T-cell (primary cell): ENCODE measurements at regions not wholly inside any gene's neighbourhood (a gene's known extent, or its start where the extent isn't known, plus 50 kb on each side); places are given as distances from the start of the nearest gene placed in this dataset.

ENCODE experiments used
- ATAC-seq, 4 experiments: fragments of 200-7000 bp in 3 of 4; fragments of 150-1000 bp in 1 of 4; cut with Tn5 transposase; replicated peaks in 1 of 4; 1 replicate in 3 of 4; 2 replicates in 1 of 4; pipeline ENCODE4 v1.10.0; 2021; ENCODE audit warnings: moderate library complexity in 3 of 4, mild to moderate bottlenecking in 2 of 4, moderate number of reproducible peaks in 1 of 4
- CTCF ChIA-PET, 2 donors: fragments of 300-600 bp; sonication (Branson Sonifier 250); formaldehyde crosslinking; loops; one replicate each; lab custom pipeline; 2022; ENCODE audit warnings: antibody characterized with exemption in 2 of 2; lab: Charles Lee
- POLR2A ChIA-PET, 2 donors: fragments of 300-600 bp; sonication (Branson Sonifier 250); formaldehyde crosslinking; loops; one replicate each; lab custom pipeline; 2022; ENCODE audit warnings: antibody characterized with exemption in 2 of 2; lab: Charles Lee
- DNase-seq, 35 experiments: peaks; one replicate each; pipeline versions ENCODE4 v3.0.0 to v3.0.0-alpha.2; 2013 to 2023
- H3K27ac ChIP-seq: one replicate; pipeline ENCODE4 v1.5.1; 2013; ENCODE audit warnings: low read length
- H3K27me3 ChIP-seq, 2 experiments: replicated peaks in 1 of 2; 1 replicate in 1 of 2; 2 replicates in 1 of 2; pipeline versions ENCODE4 v1.6.1 to v1.7.0; 2013; ENCODE audit warnings: low read length in 1 of 2, mixed read lengths in 1 of 2; ENCODE audit not compliant: control insufficient read depth in 2 of 2, insufficient read depth in 2 of 2; ENCODE audit errors: extremely low read depth in 1 of 2
- H3K36me3 ChIP-seq, 2 donors: 1 replicate in 1 of 2; 2 replicates in 1 of 2; pipeline versions ENCODE4 v1.6.1 to v1.7.0; 2013; ENCODE audit warnings: low read length in 1 of 2; ENCODE audit not compliant: control insufficient read depth in 2 of 2, insufficient read depth in 1 of 2; ENCODE audit errors: extremely low read depth in 1 of 2
- H3K4me1 ChIP-seq, 2 experiments: 1 replicate in 1 of 2; 2 replicates in 1 of 2; pipeline versions ENCODE4 v1.6.1 to v1.7.0; 2013; ENCODE audit warnings: low read length in 2 of 2, mixed read lengths in 1 of 2; ENCODE audit not compliant: insufficient read depth in 2 of 2, control insufficient read depth in 1 of 2; ENCODE audit errors: extremely low read depth in 1 of 2
- H3K4me3 ChIP-seq, 2 donors: 1 replicate in 1 of 2; 2 replicates in 1 of 2; pipeline versions ENCODE4 v1.5.1 to v1.7.0; 2013; ENCODE audit warnings: mild to moderate bottlenecking in 2 of 2, low read length in 1 of 2, moderate library complexity in 1 of 2; ENCODE audit not compliant: control insufficient read depth in 1 of 2; ENCODE audit errors: extremely low read depth in 1 of 2
- H3K9me3 ChIP-seq: 2 replicates; pipeline ENCODE4 v1.7.0; 2013
- H3K27ac Mint-ChIP-seq, 2 donors: one replicate each; pipeline ENCODE4 v1.8.0; 2020 to 2021; ENCODE audit warnings: mild to moderate bottlenecking in 2 of 2, mixed read lengths in 2 of 2
- H3K27me3 Mint-ChIP-seq, 2 donors: one replicate each; pipeline ENCODE4 v1.8.0; 2021 to 2022; ENCODE audit warnings: mixed read lengths in 2 of 2
- H3K36me3 Mint-ChIP-seq: one replicate; pipeline ENCODE4 v1.8.0; 2021; ENCODE audit warnings: mixed read lengths
- H3K4me1 Mint-ChIP-seq, 3 donors: one replicate each; pipeline ENCODE4 v1.8.0; 2020 to 2022; ENCODE audit warnings: mixed read lengths in 3 of 3, mild to moderate bottlenecking in 1 of 3
- H3K4me3 Mint-ChIP-seq, 3 donors: one replicate each; pipeline ENCODE4 v1.8.0; 2020 to 2022; ENCODE audit warnings: mild to moderate bottlenecking in 3 of 3, mixed read lengths in 3 of 3, moderate library complexity in 3 of 3
- H3K9me3 Mint-ChIP-seq, 3 donors: one replicate each; pipeline ENCODE4 v1.8.0; 2020 to 2022; ENCODE audit warnings: mixed read lengths in 3 of 3
- WGBS: methylation state at CpG from one replicate; pipeline ENCODE4 v1.1.5; 2013; ENCODE audit warnings: missing lambda C conversion rate; ENCODE audit not compliant: insufficient coverage; 5-methylcytosine and 5-hydroxymethylcytosine counted together

DNA sequence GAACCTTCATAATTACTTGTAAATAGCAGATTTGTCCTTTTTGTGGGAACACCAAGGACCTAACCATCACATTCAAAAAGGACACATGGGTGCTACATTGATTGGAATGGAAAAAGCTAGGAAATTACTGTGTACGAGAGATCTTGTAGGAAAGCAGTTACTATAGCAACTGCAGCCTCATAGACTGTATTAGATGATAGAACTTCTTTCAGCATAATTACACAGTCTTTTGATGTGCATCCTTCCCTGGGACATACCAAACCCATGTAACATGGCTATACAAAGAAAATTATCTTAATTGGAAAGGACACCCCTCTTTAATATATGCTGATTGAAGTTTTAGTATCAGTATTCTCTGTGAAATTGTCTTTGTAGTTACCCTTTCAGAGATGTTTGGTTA is 130.7 kb upstream of the CTSO start:
- Mint-ChIP-seq H3K4me3 (no peak overlapping the region), H3K27ac (no peak overlapping the region), H3K27me3 (peaks cover 0 to 4% of the 10 kb centered on the region in 2 donors), H3K9me3 (peaks cover 0 to 4% (median 2%) of the 10 kb centered on the region in 3 donors), H3K36me3 (no peaks in the 10 kb centered on the region), H3K4me1 (no peaks in the 10 kb centered on the region)
- ATAC-seq: no peak
- WGBS: no CpG with 5 or more reads among the region's 1 CpG
- CTCF ChIA-PET: no interaction called here
- Histone ChIP-seq H3K27ac (no peak overlapping the region), H3K27me3 (no peaks in the 10 kb centered on the region), H3K4me3 (no peak overlapping the region), H3K36me3 (no peaks in the 10 kb centered on the region), H3K9me3 (no peaks in the 10 kb centered on the region), H3K4me1 (no peaks in the 10 kb centered on the region)
- POLR2A ChIA-PET: no interaction called here
- DNase-seq: no peak

DNA sequence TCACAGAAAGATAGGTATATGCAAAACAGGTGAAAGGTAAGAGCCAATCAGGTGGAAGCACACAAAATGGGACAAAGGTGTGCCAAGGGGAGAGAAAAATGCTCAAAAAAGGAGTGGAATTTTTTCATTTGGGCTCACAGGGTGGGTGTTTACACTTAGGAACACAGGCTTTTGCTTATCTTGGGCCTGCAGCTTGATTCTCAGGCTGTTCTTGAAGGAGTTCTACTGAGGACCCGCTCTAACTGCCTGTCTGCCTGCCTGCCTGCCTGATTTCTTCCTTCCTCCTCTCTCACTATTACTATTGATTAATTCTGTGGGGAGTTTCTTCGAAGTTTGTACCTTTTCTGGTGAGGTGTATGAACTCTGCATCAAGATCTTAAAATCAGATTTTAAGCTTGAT is 120.3 kb upstream of the CTSO start:
- no peak overlapping the region for H3K27ac Mint-ChIP-seq
- DNase-seq: no peak
- no peaks in the 10 kb centered on the region for H3K27me3 Mint-ChIP-seq
- Histone ChIP-seq H3K4me3 (no peak overlapping the region), H3K36me3 (no peaks in the 10 kb centered on the region), H3K9me3 (no peaks in the 10 kb centered on the region), H3K27me3 (no peaks in the 10 kb centered on the region), H3K4me1 (no peaks in the 10 kb centered on the region), H3K27ac (no peak overlapping the region)
- no peak overlapping the region for H3K4me3 Mint-ChIP-seq
- ChIA-PET CTCF (no interaction called here), POLR2A (no interaction called here)
- no CpG with 5 or more reads among the region's 2 CpGs for WGBS
- no peaks in the 10 kb centered on the region for H3K36me3 Mint-ChIP-seq
- no peak for ATAC-seq
- H3K4me1 Mint-ChIP-seq: no peaks in the 10 kb centered on the region
- peaks cover 0 to 8% (median 3%) of the 10 kb centered on the region in 3 donors for H3K9me3 Mint-ChIP-seq

GRCh38 chr4:156060661-156061060 is 107.0 kb upstream of the CTSO start:
- Histone ChIP-seq H3K9me3 (no peaks in the 10 kb centered on the region), H3K36me3 (no peaks in the 10 kb centered on the region), H3K27me3 (no peaks in the 10 kb centered on the region), H3K4me3 (no peak overlapping the region), H3K27ac (no peak overlapping the region), H3K4me1 (no peaks in the 10 kb centered on the region)
- POLR2A ChIA-PET: no interaction called here
- WGBS: no CpG with 5 or more reads among the region's 3 CpGs
- no peaks in the 10 kb centered on the region for H3K4me1 Mint-ChIP-seq
- H3K4me3 Mint-ChIP-seq: no peak overlapping the region
- no peak overlapping the region for H3K27ac Mint-ChIP-seq
- H3K9me3 Mint-ChIP-seq: peaks cover 0 to 2% (median 0%) of the 10 kb centered on the region in 3 donors
- CTCF ChIA-PET: no interaction called here
- DNase-seq (no peak), ATAC-seq (no peak)
- H3K27me3 Mint-ChIP-seq: no peaks in the 10 kb centered on the region
- no peaks in the 10 kb centered on the region for H3K36me3 Mint-ChIP-seq

DNA sequence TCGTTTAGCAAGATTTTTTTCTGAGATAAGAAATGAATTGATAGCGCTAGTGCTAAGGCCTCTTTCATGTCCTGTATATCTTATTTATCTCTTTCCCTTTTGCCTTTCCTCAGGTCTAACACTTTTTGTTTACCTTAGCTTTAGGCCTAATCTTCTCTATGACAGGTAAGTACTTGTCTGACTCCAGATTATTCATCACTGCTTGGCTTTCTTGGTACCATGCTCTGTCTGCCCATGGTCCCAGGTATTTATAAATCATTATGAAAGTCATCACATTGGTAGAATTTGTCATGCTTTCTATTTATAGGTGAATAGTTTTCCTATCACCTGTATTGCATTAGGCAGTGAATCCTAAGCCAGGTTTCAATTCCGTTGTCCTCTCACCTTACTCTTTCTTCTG is 99.5 kb upstream of the CTSO start:
- Histone ChIP-seq H3K4me3 (no peak overlapping the region), H3K36me3 (no peaks in the 10 kb centered on the region), H3K27me3 (no peaks in the 10 kb centered on the region), H3K9me3 (no peaks in the 10 kb centered on the region), H3K27ac (no peak overlapping the region), H3K4me1 (no peaks in the 10 kb centered on the region)
- Mint-ChIP-seq H3K4me3 (no peak overlapping the region), H3K27me3 (no peaks in the 10 kb centered on the region), H3K27ac (no peak overlapping the region), H3K36me3 (no peaks in the 10 kb centered on the region), H3K4me1 (no peaks in the 10 kb centered on the region), H3K9me3 (peaks cover 0 to 5% (median 0%) of the 10 kb centered on the region in 3 donors)
- DNase-seq: no peak
- WGBS: no CpG with 5 or more reads among the region's 3 CpGs
- ChIA-PET CTCF (no interaction called here), POLR2A (no interaction called here)
- ATAC-seq: no peak

DNA sequence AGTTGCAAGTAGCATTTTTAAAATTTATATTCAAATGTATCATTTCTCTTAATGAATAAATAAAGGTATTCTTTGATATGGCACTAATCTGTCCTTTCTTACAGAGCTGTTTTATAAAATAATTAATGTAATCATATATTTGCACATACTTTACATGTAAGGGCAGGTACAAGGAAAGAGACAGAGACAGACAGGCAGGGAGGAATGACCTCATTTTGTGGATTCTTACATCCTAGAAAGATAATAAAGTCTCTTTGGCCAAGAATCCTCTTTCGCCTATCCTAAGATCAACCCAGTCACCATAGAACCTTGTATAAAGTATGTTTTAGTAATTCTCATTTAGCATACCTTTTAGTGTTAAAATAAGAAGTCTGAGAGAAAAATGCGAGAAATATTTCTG is 98.5 kb upstream of the CTSO start:
- no peak overlapping the region for H3K4me3 Mint-ChIP-seq
- no peak for ATAC-seq
- H3K27ac Mint-ChIP-seq: no peak overlapping the region
- H3K9me3 Mint-ChIP-seq: peaks cover 0 to 5% (median 0%) of the 10 kb centered on the region in 3 donors
- no peaks in the 10 kb centered on the region for H3K36me3 Mint-ChIP-seq
- POLR2A ChIA-PET: no interaction called here
- no CpG with 5 or more reads among the region's 2 CpGs for WGBS
- H3K9me3 ChIP-seq: no peaks in the 10 kb centered on the region
- H3K27ac ChIP-seq: no peak overlapping the region
- no peaks in the 10 kb centered on the region for H3K27me3 Mint-ChIP-seq
- no peaks in the 10 kb centered on the region for H3K4me1 ChIP-seq
- no peaks in the 10 kb centered on the region for H3K4me1 Mint-ChIP-seq
- no peaks in the 10 kb centered on the region for H3K36me3 ChIP-seq
- no peak overlapping the region for H3K4me3 ChIP-seq
- DNase-seq: no peak
- CTCF ChIA-PET: no interaction called here
- H3K27me3 ChIP-seq: no peaks in the 10 kb centered on the region

GRCh38 chr4:156038772-156039171 is 85.1 kb upstream of the CTSO start:
- H3K4me1 ChIP-seq: no peaks in the 10 kb centered on the region
- H3K36me3 Mint-ChIP-seq: no peaks in the 10 kb centered on the region
- no peaks in the 10 kb centered on the region for H3K4me1 Mint-ChIP-seq

GRCh38 chr4:156036496-156036895 is 82.8 kb upstream of the CTSO start:
- H3K9me3 Mint-ChIP-seq: peaks cover 0 to 4% (median 0%) of the 10 kb centered on the region in 3 donors
- no peaks in the 10 kb centered on the region for H3K9me3 ChIP-seq
- no peaks in the 10 kb centered on the region for H3K4me1 ChIP-seq
- ATAC-seq: no peak
- DNase-seq: no peak
- no peaks in the 10 kb centered on the region for H3K4me1 Mint-ChIP-seq
- CTCF ChIA-PET: no interaction called here
- no peak overlapping the region for H3K27ac Mint-ChIP-seq
- WGBS: no CpG with 5 or more reads among the region's 1 CpG
- no peak overlapping the region for H3K27ac ChIP-seq
- no peak overlapping the region for H3K4me3 Mint-ChIP-seq
- no peaks in the 10 kb centered on the region for H3K36me3 ChIP-seq
- H3K27me3 ChIP-seq: no peaks in the 10 kb centered on the region
- H3K36me3 Mint-ChIP-seq: no peaks in the 10 kb centered on the region
- H3K27me3 Mint-ChIP-seq: peaks cover 3 to 7% of the 10 kb centered on the region in 2 donors
- no peak overlapping the region for H3K4me3 ChIP-seq
- POLR2A ChIA-PET: no interaction called here

More at GRCh38 chr4:156038772-156039171, 85.1 kb upstream of the CTSO start:
- no peak overlapping the region for H3K27ac ChIP-seq
- ChIA-PET POLR2A (no interaction called here), CTCF (no interaction called here)
- peaks cover 3 to 7% of the 10 kb centered on the region in 2 donors for H3K27me3 Mint-ChIP-seq
- H3K4me3 Mint-ChIP-seq: no peak overlapping the region
- H3K27me3 ChIP-seq: no peaks in the 10 kb centered on the region
- H3K9me3 ChIP-seq: no peaks in the 10 kb centered on the region
- H3K4me3 ChIP-seq: no peak overlapping the region
- no peak overlapping the region for H3K27ac Mint-ChIP-seq
- 69% methylated on average over 3 of the region's 4 CpGs for WGBS
- ATAC-seq: no peak
- H3K9me3 Mint-ChIP-seq: peaks cover 0 to 4% (median 0%) of the 10 kb centered on the region in 3 donors
- H3K36me3 ChIP-seq: no peaks in the 10 kb centered on the region
- no peak for DNase-seq
